Activated naive CD4-positive, alpha-beta T cell treated with anti-CD3 and anti-CD28 coated beads, Interleukin-2, amount 50 U/mL, for 72 hours (primary cell): ENCODE measurements at regions not wholly inside any gene's neighbourhood (a gene's known extent, or its start where the extent isn't known, plus 50 kb on each side); places are given as distances from the start of the nearest gene placed in this dataset.

Experiments used
- ATAC-seq, 2 donors: fragments of 150-1000 bp; cut with Tn5 transposase; 2 replicates each; pipeline ENCODE4 v1.10.0; 2021; ENCODE audit warnings: mild to moderate bottlenecking in 2 of 2, moderate library complexity in 2 of 2
- DNase-seq, 2 donors: peaks; one replicate each; pipeline ENCODE4 v3.0.0; 2021 to 2022; ENCODE audit warnings: low spot score in 2 of 2
- H3K27ac Mint-ChIP-seq, 2 donors: one replicate each; pipeline ENCODE4 v1.8.0; 2022; ENCODE audit warnings: mild to moderate bottlenecking in 2 of 2, mixed read lengths in 2 of 2
- H3K36me3 Mint-ChIP-seq, 2 donors: one replicate each; pipeline ENCODE4 v1.8.0; 2022; ENCODE audit warnings: mixed read lengths in 2 of 2
- H3K9me3 Mint-ChIP-seq, 2 donors: one replicate each; pipeline ENCODE4 v1.8.0; 2022; ENCODE audit warnings: mixed read lengths in 2 of 2

DNA sequence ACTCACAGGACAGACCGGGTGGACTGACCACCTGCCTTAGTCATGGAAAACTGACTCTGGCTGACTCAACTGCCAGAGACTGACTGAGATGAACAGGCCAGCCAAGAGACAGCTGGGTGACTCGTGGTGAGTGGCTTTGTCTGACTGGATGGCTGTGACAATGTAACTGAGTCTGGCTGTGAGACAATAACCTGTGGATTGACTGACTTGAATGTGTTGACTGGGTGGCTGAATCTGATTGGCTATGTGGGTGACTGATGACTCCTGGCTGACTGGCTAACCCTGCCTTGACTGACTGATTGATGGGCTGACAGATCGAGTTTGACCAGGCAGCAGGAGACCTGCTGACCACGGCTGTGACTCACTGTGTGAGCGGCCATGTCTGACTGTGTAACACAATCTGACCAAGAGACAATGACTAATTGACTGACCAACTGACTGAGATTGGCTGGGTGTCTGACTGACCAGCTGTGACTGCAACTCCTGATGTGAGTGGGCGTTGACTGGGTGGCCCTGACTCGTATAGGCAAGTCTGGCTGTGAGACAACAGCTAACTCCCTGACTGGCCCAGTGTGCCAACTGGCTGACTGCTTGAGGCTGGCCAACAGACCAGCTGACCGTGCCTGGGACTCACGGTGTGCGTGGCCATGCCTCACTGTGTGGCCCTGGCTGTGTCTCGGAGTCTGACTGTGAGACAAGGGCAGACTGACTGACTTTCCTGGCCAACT lies 509.1 kb downstream of the SHQ1 start:
- peak; percentile 66 to 79 for DNase-seq
- ATAC-seq = peak; percentile 78 to 83
- H3K27ac Mint-ChIP-seq = no peak overlapping the region
- H3K9me3 Mint-ChIP-seq = no peaks in the 10 kb centered on the region
- no peaks in the 10 kb centered on the region for H3K36me3 Mint-ChIP-seq

GRCh38 chr3:72338082-72338941 lies 509.9 kb downstream of the SHQ1 start:
- no peaks in the 10 kb centered on the region for H3K36me3 Mint-ChIP-seq
- DNase-seq = peak in 1 of 2 donors; percentile 52
- H3K9me3 Mint-ChIP-seq = no peaks in the 10 kb centered on the region
- ATAC-seq = peak; percentile 60 to 82
- no peak overlapping the region for H3K27ac Mint-ChIP-seq

GRCh38 chr3:72337480-72337855 lies 510.8 kb downstream of the SHQ1 start:
- H3K36me3 Mint-ChIP-seq = no peaks in the 10 kb centered on the region

GRCh38 chr3:72336821-72337479 lies 511.3 kb downstream of the SHQ1 start:
- peak in 1 of 2 donors; percentile 51 for DNase-seq
- no peaks in the 10 kb centered on the region for H3K36me3 Mint-ChIP-seq
- H3K9me3 Mint-ChIP-seq = no peaks in the 10 kb centered on the region
- H3K27ac Mint-ChIP-seq = no peak overlapping the region
- no peak for ATAC-seq

More at GRCh38 chr3:72337480-72337855, 510.8 kb downstream of the SHQ1 start:
- no peaks in the 10 kb centered on the region for H3K9me3 Mint-ChIP-seq
- no peak for DNase-seq
- H3K27ac Mint-ChIP-seq = no peak overlapping the region
- ATAC-seq = no peak

GRCh38 chr3:72336114-72336651 lies 512.1 kb downstream of the SHQ1 start:
- H3K9me3 Mint-ChIP-seq = no peaks in the 10 kb centered on the region
- H3K36me3 Mint-ChIP-seq = no peaks in the 10 kb centered on the region

DNA sequence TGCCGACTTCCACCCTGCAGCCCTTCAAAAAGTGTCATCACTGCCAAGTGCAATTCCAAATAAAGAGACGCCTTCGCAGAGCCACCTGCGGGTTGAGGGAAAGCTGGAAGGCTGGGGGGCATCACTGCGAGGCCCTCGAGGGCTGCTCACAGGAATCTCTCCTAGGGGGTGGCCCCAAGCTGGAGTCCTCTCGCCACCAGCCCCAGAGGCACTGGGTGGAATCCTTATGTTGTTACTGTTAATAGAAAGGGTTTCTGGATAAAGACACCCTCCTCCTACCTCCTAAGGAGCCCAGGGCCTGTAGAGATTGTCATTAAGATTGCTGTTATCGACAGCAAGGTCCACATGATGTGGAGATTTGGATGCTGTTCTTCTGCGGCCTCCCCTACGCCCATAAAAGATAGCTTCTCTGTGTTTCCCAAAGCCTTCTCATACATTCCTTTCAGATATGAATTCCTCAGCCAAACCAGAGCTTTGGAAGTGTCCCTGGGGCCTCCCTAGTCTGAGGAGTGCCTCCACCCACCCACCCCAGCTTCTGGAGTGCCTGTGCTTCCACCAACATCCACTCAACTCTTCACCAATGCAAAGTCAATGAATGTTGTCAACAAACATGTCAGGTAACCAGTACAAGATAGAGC lies 512.7 kb downstream of the SHQ1 start:
- no peak overlapping the region for H3K27ac Mint-ChIP-seq
- H3K36me3 Mint-ChIP-seq = no peaks in the 10 kb centered on the region
- no peaks in the 10 kb centered on the region for H3K9me3 Mint-ChIP-seq
- DNase-seq (no peak), ATAC-seq (no peak)

More at GRCh38 chr3:72336114-72336651, 512.1 kb downstream of the SHQ1 start:
- DNase-seq (no peak), ATAC-seq (no peak)
- no peak overlapping the region for H3K27ac Mint-ChIP-seq

DNA sequence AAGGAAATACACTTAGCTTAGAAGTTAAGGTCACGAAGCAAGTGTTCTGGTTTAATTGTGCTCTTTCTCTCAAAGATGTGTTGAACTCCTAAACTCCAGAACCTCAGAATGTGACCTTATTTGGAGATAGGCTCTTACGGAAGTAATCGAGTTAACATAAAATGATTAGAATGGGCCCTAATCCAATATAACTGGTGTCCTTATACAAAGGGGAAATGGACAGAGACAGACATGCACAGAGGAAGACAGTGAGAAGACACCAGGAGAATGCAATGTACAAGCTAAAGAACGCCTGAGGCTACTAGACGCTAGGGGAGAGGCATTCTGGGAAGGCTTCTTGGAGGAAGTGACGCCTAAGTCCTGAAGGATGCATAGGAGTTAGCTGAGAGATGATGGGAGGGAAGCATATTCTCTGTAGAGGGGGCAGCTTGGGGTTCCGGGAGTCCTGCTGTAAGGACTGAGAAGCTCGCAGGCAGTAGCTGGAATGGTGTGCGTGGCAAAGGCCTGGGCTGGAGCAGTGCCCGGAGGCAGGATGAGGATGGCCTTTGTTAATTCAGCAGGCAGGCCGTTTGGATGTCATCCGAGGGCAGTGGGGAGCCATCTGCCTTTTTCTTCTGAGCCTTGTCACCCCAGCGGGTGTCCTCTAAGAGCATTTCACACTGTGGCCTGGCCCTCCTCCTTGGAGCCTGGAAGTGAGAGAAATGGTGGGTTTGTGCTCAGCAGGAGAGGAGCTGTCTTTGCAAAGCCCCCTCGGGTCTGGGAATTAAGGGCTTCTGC lies 513.4 kb downstream of the SHQ1 start:
- DNase-seq (no peak), ATAC-seq (no peak)
- Mint-ChIP-seq H3K36me3 (no peaks in the 10 kb centered on the region), H3K27ac (no peak overlapping the region), H3K9me3 (no peaks in the 10 kb centered on the region)

DNA sequence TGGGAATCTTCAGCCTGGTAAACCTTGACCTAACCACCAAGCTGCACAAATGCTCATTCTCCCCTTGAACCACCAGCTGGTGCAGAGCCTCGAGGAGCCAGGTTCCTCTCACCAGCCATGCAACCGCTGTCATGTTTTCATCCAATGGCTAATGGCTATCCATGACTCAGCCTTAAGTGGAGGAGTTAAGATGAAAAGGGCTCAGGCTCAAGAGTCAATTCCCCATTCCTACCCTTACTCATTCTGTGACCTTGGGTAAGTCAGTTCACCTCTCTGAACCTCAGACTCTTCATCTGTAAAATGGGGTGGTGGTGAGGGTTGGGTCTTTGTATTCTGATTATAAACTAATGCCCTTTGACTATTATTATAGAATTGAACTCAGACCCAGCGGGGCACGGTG lies 515.6 kb downstream of the SHQ1 start:
- H3K27ac Mint-ChIP-seq = no peak overlapping the region
- ATAC-seq = peak; percentile 28 to 36

DNA sequence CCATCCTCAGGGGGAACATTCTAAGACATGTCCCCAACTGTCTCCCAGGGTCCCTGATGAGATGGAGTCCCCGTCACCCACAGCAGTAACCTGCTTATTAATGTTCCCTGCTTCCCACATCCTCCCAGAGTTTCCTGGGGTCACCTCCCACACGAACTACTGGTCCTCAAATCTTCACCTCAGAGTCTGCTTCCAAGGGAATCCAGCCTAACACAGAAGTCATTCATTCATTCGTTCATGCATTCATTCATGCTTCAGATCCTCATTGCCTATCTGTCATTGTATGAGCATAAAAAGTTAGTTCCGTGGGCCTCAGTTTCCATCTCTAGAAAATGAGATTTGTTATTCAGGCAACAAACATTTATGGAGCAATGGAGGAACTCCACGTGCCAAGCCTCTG lies 516.2 kb downstream of the SHQ1 start:
- DNase-seq (no peak), ATAC-seq (no peak)
- H3K27ac Mint-ChIP-seq = no peak overlapping the region
- peaks cover 7 to 9% of the 10 kb centered on the region in 2 donors for H3K9me3 Mint-ChIP-seq
- H3K36me3 Mint-ChIP-seq = no peaks in the 10 kb centered on the region

More for the DNA sequence above, 515.6 kb downstream of the SHQ1 start:
- Mint-ChIP-seq H3K9me3 (peaks cover under 1 to 2% of the 10 kb centered on the region in 2 donors), H3K36me3 (no peaks in the 10 kb centered on the region)
- no peak for DNase-seq

DNA sequence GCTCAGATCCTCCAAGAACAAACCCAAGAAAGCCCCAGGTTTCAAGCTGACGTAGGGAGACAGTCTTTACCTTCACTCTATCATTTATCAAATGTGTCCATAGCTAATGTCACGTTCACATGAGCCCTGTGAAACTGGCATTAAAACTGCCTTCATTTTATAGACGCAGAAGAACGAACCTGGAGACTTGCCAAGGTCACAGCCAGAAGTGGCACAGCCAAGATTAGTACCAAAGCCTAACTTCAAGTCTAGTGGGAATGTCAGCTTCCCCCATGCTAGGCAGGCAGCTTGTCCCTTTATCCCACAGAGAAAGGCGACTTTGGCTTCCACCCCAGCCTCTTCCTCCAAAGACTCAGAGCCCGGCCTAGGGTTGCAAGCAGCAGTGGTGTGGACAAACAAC lies 517.2 kb downstream of the SHQ1 start:
- DNase-seq (no peak), ATAC-seq (no peak)
- Mint-ChIP-seq H3K9me3 (peaks cover 9 to 11% of the 10 kb centered on the region in 2 donors), H3K36me3 (no peaks in the 10 kb centered on the region), H3K27ac (no peak overlapping the region)

- no peak overlapping the region for H3K27ac Mint-ChIP-seq
Observed at GRCh38 chr3:72329354-72329753, 518.9 kb downstream of the SHQ1 start.

GRCh38 chr3:72328755-72329277 lies 519.4 kb downstream of the SHQ1 start:
- H3K27ac Mint-ChIP-seq = no peak overlapping the region
- ATAC-seq (no peak), DNase-seq (no peak)
- peaks cover 9 to 11% of the 10 kb centered on the region in 2 donors for H3K9me3 Mint-ChIP-seq
- no peaks in the 10 kb centered on the region for H3K36me3 Mint-ChIP-seq

More at GRCh38 chr3:72329354-72329753, 518.9 kb downstream of the SHQ1 start:
- DNase-seq (no peak), ATAC-seq (no peak)
- Mint-ChIP-seq H3K36me3 (no peaks in the 10 kb centered on the region), H3K9me3 (peaks cover 9 to 11% of the 10 kb centered on the region in 2 donors)

GRCh38 chr3:72327008-72327407 lies 521.2 kb downstream of the SHQ1 start:
- Mint-ChIP-seq H3K9me3 (peaks cover 9 to 11% of the 10 kb centered on the region in 2 donors), H3K27ac (no peak overlapping the region), H3K36me3 (no peaks in the 10 kb centered on the region)
- DNase-seq = no peak
- ATAC-seq = no peak

DNA sequence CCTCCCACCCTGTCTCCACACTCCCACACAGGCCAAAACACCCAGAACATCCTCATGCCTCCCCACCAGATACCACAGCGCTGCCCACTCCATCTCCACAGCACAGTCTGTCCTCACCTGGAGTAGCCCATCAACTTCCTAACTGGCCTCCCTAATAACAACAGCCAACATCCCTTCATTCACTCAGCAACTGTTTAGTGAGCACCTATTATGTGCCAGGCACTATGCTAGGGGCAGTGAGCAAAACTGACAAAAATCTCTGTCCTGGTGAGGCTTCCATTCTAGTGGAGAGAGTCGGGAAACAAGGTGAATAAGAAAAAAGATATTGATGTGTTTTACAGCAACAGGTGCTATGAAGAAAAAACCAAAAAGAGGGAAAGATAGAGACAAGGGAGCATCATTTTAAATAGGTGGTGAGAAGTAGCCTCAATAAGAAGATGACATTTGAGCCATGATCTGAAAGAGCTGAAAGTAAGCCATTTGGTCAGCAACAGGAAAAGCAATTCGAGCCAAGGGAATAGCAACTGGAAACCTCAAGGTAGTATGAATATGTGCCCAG lies 523.9 kb downstream of the SHQ1 start:
- ATAC-seq (no peak), DNase-seq (no peak)
- Mint-ChIP-seq H3K9me3 (peaks cover 9 to 11% of the 10 kb centered on the region in 2 donors), H3K27ac (no peak overlapping the region), H3K36me3 (no peaks in the 10 kb centered on the region)

DNA sequence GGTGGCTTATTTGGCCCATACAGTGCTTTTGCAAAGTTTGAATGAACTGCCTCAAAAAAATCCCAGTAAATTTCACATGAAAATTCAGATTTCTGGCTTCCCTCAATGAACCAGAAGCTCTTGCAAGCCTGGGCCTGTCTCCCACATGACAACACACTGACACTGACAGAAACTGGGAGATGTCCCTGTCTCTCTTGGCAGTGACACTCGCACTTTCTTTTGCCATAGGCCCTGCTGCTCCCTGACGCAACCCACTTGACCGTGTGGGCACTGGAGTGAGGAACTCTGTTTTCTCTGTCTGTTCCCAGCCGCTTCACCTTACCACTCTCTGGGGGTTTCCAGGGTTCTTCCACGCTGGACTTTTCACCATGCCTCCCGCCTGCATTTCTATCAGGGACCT lies 524.5 kb downstream of the SHQ1 start:
- no peaks in the 10 kb centered on the region for H3K36me3 Mint-ChIP-seq
- peaks cover 9 to 11% of the 10 kb centered on the region in 2 donors for H3K9me3 Mint-ChIP-seq
- H3K27ac Mint-ChIP-seq = no peak overlapping the region
- DNase-seq (no peak), ATAC-seq (no peak)
